Stimulated activated naive CD8-positive, alpha-beta T cell treated with anti-CD3 and anti-CD28 coated beads, Interleukin-15, Interleukin-2, amounts not matched to agents 100 ng/mL and 50 ng/mL, for 24 hours (primary cell): ENCODE measurements at regions not wholly inside any gene's neighbourhood (a gene's known extent, or its start where the extent isn't known, plus 50 kb on each side); places are given as distances from the start of the nearest gene placed in this dataset.
"Not testable (repeated sequence)": the region's sequence is repeated elsewhere in the genome, so short reads cannot be mapped to it uniquely, and the experiment has no call there.

Experiments
- H3K27ac Mint-ChIP-seq: one replicate; pipeline ENCODE4 v1.8.0; 2021; ENCODE audit warnings: mild to moderate bottlenecking, mixed read lengths
- H3K27me3 Mint-ChIP-seq: one replicate; pipeline ENCODE4 v1.8.0; 2021; ENCODE audit warnings: mixed read lengths
- H3K36me3 Mint-ChIP-seq: one replicate; pipeline ENCODE4 v1.8.0; 2021; ENCODE audit warnings: low read depth, mixed read lengths
- H3K4me1 Mint-ChIP-seq: one replicate; pipeline ENCODE4 v1.8.0; 2021; ENCODE audit warnings: low read depth, mixed read lengths
- H3K4me3 Mint-ChIP-seq: one replicate; pipeline ENCODE4 v1.8.0; 2021; ENCODE audit warnings: mild to moderate bottlenecking, mixed read lengths
- H3K9me3 Mint-ChIP-seq: one replicate; pipeline ENCODE4 v1.8.0; 2021; ENCODE audit warnings: mixed read lengths

GRCh38 chr2:123747326-123747725 is 277.8 kb upstream of the CNTNAP5 start:
- H3K36me3 Mint-ChIP-seq: no peaks in the 10 kb centered on the region
- H3K27me3 Mint-ChIP-seq: no peaks in the 10 kb centered on the region
- H3K27ac Mint-ChIP-seq: no peak overlapping the region
- no peak overlapping the region for H3K4me3 Mint-ChIP-seq
- no peaks in the 10 kb centered on the region for H3K4me1 Mint-ChIP-seq
- peaks cover 3% of the 10 kb centered on the region for H3K9me3 Mint-ChIP-seq

- Mint-ChIP-seq H3K9me3 (peaks cover 23% of the 10 kb centered on the region), H3K4me1 (no peaks in the 10 kb centered on the region), H3K27ac (no peak overlapping the region), H3K4me3 (no peak overlapping the region), H3K27me3 (no peaks in the 10 kb centered on the region), H3K36me3 (no peaks in the 10 kb centered on the region)
Observed at GRCh38 chr2:123762221-123762620, 262.9 kb upstream of the CNTNAP5 start.

- no peaks in the 10 kb centered on the region for H3K36me3 Mint-ChIP-seq
- no peak overlapping the region for H3K4me3 Mint-ChIP-seq
- H3K27me3 Mint-ChIP-seq: no peaks in the 10 kb centered on the region
- no peaks in the 10 kb centered on the region for H3K4me1 Mint-ChIP-seq
- H3K9me3 Mint-ChIP-seq: peaks cover 20% of the 10 kb centered on the region
- no peak overlapping the region for H3K27ac Mint-ChIP-seq
Observed at GRCh38 chr2:123768233-123768632, 256.9 kb upstream of the CNTNAP5 start.

GRCh38 chr2:123769001-123769400 is 256.1 kb upstream of the CNTNAP5 start:
- Mint-ChIP-seq H3K4me3 (no peak overlapping the region), H3K4me1 (no peaks in the 10 kb centered on the region), H3K27me3 (no peaks in the 10 kb centered on the region), H3K9me3 (peaks cover 24% of the 10 kb centered on the region), H3K36me3 (no peaks in the 10 kb centered on the region), H3K27ac (no peak overlapping the region)

GRCh38 chr2:123770996-123771720 is 253.9 kb upstream of the CNTNAP5 start:
- H3K4me3 Mint-ChIP-seq: no peak overlapping the region
- H3K36me3 Mint-ChIP-seq: no peaks in the 10 kb centered on the region
- H3K9me3 Mint-ChIP-seq: peaks cover 18% of the 10 kb centered on the region
- H3K27ac Mint-ChIP-seq: no peak overlapping the region
- H3K4me1 Mint-ChIP-seq: no peaks in the 10 kb centered on the region
- no peaks in the 10 kb centered on the region for H3K27me3 Mint-ChIP-seq

GRCh38 chr2:123771928-123772632 is 253.0 kb upstream of the CNTNAP5 start:
- H3K27ac Mint-ChIP-seq: no peak overlapping the region
- H3K4me1 Mint-ChIP-seq: no peaks in the 10 kb centered on the region
- H3K9me3 Mint-ChIP-seq: peaks cover 18% of the 10 kb centered on the region
- H3K27me3 Mint-ChIP-seq: no peaks in the 10 kb centered on the region
- H3K4me3 Mint-ChIP-seq: no peak overlapping the region
- no peaks in the 10 kb centered on the region for H3K36me3 Mint-ChIP-seq

GRCh38 chr2:123777116-123777515 is 248.0 kb upstream of the CNTNAP5 start:
- H3K9me3 Mint-ChIP-seq: peaks cover 18% of the 10 kb centered on the region
- H3K27me3 Mint-ChIP-seq: no peaks in the 10 kb centered on the region
- H3K36me3 Mint-ChIP-seq: no peaks in the 10 kb centered on the region
- H3K4me1 Mint-ChIP-seq: no peaks in the 10 kb centered on the region
- no peak overlapping the region for H3K4me3 Mint-ChIP-seq
- H3K27ac Mint-ChIP-seq: no peak overlapping the region

GRCh38 chr2:123783164-123783563 is 241.9 kb upstream of the CNTNAP5 start:
- Mint-ChIP-seq H3K4me3 (no peak overlapping the region), H3K4me1 (no peaks in the 10 kb centered on the region), H3K9me3 (peaks cover 11% of the 10 kb centered on the region), H3K27me3 (no peaks in the 10 kb centered on the region), H3K27ac (no peak overlapping the region), H3K36me3 (no peaks in the 10 kb centered on the region)

- Mint-ChIP-seq H3K4me1 (no peaks in the 10 kb centered on the region), H3K36me3 (no peaks in the 10 kb centered on the region), H3K4me3 (no peak overlapping the region), H3K27ac (no peak overlapping the region), H3K9me3 (peaks cover 7% of the 10 kb centered on the region), H3K27me3 (no peaks in the 10 kb centered on the region)
Observed at GRCh38 chr2:123785332-123785731, 239.8 kb upstream of the CNTNAP5 start.

GRCh38 chr2:123791207-123791606 is 233.9 kb upstream of the CNTNAP5 start:
- H3K4me1 Mint-ChIP-seq: no peaks in the 10 kb centered on the region
- H3K4me3 Mint-ChIP-seq: no peak overlapping the region
- peaks cover 19% of the 10 kb centered on the region for H3K9me3 Mint-ChIP-seq
- no peaks in the 10 kb centered on the region for H3K36me3 Mint-ChIP-seq
- H3K27ac Mint-ChIP-seq: no peak overlapping the region
- H3K27me3 Mint-ChIP-seq: no peaks in the 10 kb centered on the region

- Mint-ChIP-seq H3K9me3 (peaks cover 19% of the 10 kb centered on the region), H3K4me1 (no peaks in the 10 kb centered on the region), H3K27ac (no peak overlapping the region), H3K27me3 (no peaks in the 10 kb centered on the region), H3K4me3 (no peak overlapping the region), H3K36me3 (no peaks in the 10 kb centered on the region)
Observed at GRCh38 chr2:123791684-123792083, 233.4 kb upstream of the CNTNAP5 start.

GRCh38 chr2:123804126-123804525 is 221.0 kb upstream of the CNTNAP5 start:
- H3K4me1 Mint-ChIP-seq, H3K27ac Mint-ChIP-seq, H3K27me3 Mint-ChIP-seq, H3K4me3 Mint-ChIP-seq, H3K36me3 Mint-ChIP-seq: not testable (repeated sequence)
- H3K9me3 Mint-ChIP-seq: peaks cover 38% of the 10 kb centered on the region

- not testable (repeated sequence) for H3K4me1 Mint-ChIP-seq, H3K4me3 Mint-ChIP-seq, H3K36me3 Mint-ChIP-seq, H3K27ac Mint-ChIP-seq, H3K27me3 Mint-ChIP-seq
- peaks cover 53% of the 10 kb centered on the region for H3K9me3 Mint-ChIP-seq
Observed at GRCh38 chr2:123805746-123806145, 219.3 kb upstream of the CNTNAP5 start.

GRCh38 chr2:123808243-123808642 is 216.8 kb upstream of the CNTNAP5 start:
- Mint-ChIP-seq H3K27ac (no peak overlapping the region), H3K27me3 (no peaks in the 10 kb centered on the region), H3K4me3 (no peak overlapping the region), H3K9me3 (peaks cover 47% of the 10 kb centered on the region), H3K36me3 (no peaks in the 10 kb centered on the region), H3K4me1 (no peaks in the 10 kb centered on the region)

GRCh38 chr2:123811846-123812245 is 213.2 kb upstream of the CNTNAP5 start:
- Mint-ChIP-seq H3K9me3 (peaks cover 36% of the 10 kb centered on the region), H3K4me3 (no peak overlapping the region), H3K27ac (no peak overlapping the region), H3K27me3 (no peaks in the 10 kb centered on the region), H3K4me1 (no peaks in the 10 kb centered on the region), H3K36me3 (no peaks in the 10 kb centered on the region)

- Mint-ChIP-seq H3K4me3 (no peak overlapping the region), H3K27me3 (no peaks in the 10 kb centered on the region), H3K9me3 (peaks cover 4% of the 10 kb centered on the region), H3K27ac (no peak overlapping the region), H3K4me1 (no peaks in the 10 kb centered on the region), H3K36me3 (no peaks in the 10 kb centered on the region)
Observed at GRCh38 chr2:123816203-123816602, 208.9 kb upstream of the CNTNAP5 start.
